Kidney (tissue), 13 donors: ENCODE measurements at regions not wholly inside any gene's neighbourhood (a gene's known extent, or its start where the extent isn't known, plus 50 kb on each side); places are given as distances from the start of the nearest gene placed in this dataset.

Source experiments
- DNase-seq, 5 donors: peaks; one replicate each; pipeline ENCODE4 v3.0.0-alpha.2; 2013 to 2020
- FAIRE-seq: peaks from 2 replicates; lab custom pipeline; 2012; peaks lifted over from hg19 to GRCh38; lab: Jason Lieb, UNC
- H3K27ac ChIP-seq, 2 donors: one replicate each; pipeline ENCODE4 v1.7.0; 2013; ENCODE audit warnings: low read depth in 2 of 2, low read length in 2 of 2, inconsistent platforms in 1 of 2
- H3K27me3 ChIP-seq: one replicate; pipeline ENCODE4 v1.7.1; 2013; ENCODE audit warnings: low read length, inconsistent platforms; ENCODE audit not compliant: control insufficient read depth, insufficient read depth
- H3K36me3 ChIP-seq, 3 donors: one replicate each; pipeline versions ENCODE4 v1.7.0 to v1.7.1; 2013; ENCODE audit warnings: low read length in 3 of 3, control low read depth in 1 of 3, inconsistent platforms in 1 of 3; ENCODE audit not compliant: insufficient read depth in 3 of 3, control insufficient read depth in 2 of 3
- H3K4me1 ChIP-seq, 3 donors: one replicate each; pipeline versions ENCODE4 v1.7.0 to v1.7.1; 2013; ENCODE audit warnings: low read length in 3 of 3, inconsistent platforms in 1 of 3, low read depth in 1 of 3; ENCODE audit not compliant: control insufficient read depth in 2 of 3, insufficient read depth in 2 of 3
- H3K4me3 ChIP-seq, 3 donors: one replicate each; pipeline versions ENCODE4 v1.7.0 to v1.8.1; 2013; ENCODE audit warnings: low read length in 3 of 3, control low read depth in 1 of 3, inconsistent platforms in 1 of 3
- H3K9ac ChIP-seq, 3 donors: one replicate each; pipeline versions ENCODE4 v1.7.0 to v1.7.1; 2013; ENCODE audit warnings: low read length in 3 of 3, control low read depth in 1 of 3, inconsistent platforms in 1 of 3
- H3K9me3 ChIP-seq, 3 donors: one replicate each; pipeline versions ENCODE4 v1.7.0 to v1.7.1; 2013; ENCODE audit warnings: low read length in 3 of 3, control low read depth in 1 of 3, inconsistent platforms in 1 of 3; ENCODE audit not compliant: control insufficient read depth in 2 of 3, insufficient read depth in 1 of 3
- intact Hi-C: fragments of 100-400 bp; cut with DNase I; formaldehyde crosslinking; loops from one replicate; pipeline ENCODE4 v1.11.1; 2022
- TF ChIP-seq, protein P1 (sequence below): IDR thresholded peaks from 3 replicates; pipeline ENCODE4 v1.5.1; 2012; ENCODE audit warnings: mild to moderate bottlenecking, moderate library complexity, borderline replicate concordance; ENCODE audit not compliant: insufficient read depth; ENCODE audit errors: extremely low read depth
- donor health status: control.
- donor health status: control.
- donor health status: control.
- donor health status: control.
- donor health status: control.
- donor health status: DM: yes; HTN: yes; CAD: no.
- donor health status: Normal renal cell carcinoma (clear cell type).

DNA sequence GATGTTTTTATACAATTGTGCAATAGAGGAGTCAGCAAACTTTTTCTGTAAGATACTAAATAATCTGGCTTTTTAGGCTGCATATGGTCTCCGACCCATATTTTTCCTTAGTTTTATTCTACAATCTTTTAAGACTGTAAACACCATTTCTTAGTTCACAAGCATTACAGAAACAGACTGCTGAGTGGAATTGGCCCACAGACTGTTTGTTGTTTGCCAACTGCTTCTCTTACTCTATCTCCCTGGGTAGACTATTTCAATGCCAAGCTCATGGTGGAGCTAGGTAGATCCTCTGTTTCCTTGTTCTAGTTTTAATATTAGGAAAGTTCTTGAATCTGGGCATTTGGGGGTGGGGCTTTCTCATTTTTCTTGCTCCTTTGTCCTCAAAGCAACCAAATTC lies 857.6 kb downstream of the TLE1 start:
- no peaks in the 10 kb centered on the region for H3K9me3 ChIP-seq
- intact Hi-C loops, result no loop called here
- H3K9ac ChIP-seq, result no peak overlapping the region
- TF ChIP-seq, protein P1, sequence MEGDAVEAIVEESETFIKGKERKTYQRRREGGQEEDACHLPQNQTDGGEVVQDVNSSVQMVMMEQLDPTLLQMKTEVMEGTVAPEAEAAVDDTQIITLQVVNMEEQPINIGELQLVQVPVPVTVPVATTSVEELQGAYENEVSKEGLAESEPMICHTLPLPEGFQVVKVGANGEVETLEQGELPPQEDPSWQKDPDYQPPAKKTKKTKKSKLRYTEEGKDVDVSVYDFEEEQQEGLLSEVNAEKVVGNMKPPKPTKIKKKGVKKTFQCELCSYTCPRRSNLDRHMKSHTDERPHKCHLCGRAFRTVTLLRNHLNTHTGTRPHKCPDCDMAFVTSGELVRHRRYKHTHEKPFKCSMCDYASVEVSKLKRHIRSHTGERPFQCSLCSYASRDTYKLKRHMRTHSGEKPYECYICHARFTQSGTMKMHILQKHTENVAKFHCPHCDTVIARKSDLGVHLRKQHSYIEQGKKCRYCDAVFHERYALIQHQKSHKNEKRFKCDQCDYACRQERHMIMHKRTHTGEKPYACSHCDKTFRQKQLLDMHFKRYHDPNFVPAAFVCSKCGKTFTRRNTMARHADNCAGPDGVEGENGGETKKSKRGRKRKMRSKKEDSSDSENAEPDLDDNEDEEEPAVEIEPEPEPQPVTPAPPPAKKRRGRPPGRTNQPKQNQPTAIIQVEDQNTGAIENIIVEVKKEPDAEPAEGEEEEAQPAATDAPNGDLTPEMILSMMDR, result no peak
- no peak for DNase-seq
- H3K4me1 ChIP-seq, result no peaks in the 10 kb centered on the region
- H3K27me3 ChIP-seq, result no peaks in the 10 kb centered on the region
- H3K4me3 ChIP-seq, result no peak overlapping the region
- FAIRE-seq, result no peak
- no peaks in the 10 kb centered on the region for H3K36me3 ChIP-seq
- H3K27ac ChIP-seq, result no peak overlapping the region

- Histone ChIP-seq H3K27me3 (no peaks in the 10 kb centered on the region), H3K4me1 (no peaks in the 10 kb centered on the region), H3K4me3 (no peak overlapping the region), H3K36me3 (no peaks in the 10 kb centered on the region), H3K9me3 (no peaks in the 10 kb centered on the region), H3K9ac (no peak overlapping the region), H3K27ac (no peak overlapping the region)
- intact Hi-C loops, result no loop called here
- DNase-seq (no peak), FAIRE-seq (no peak)
- TF ChIP-seq, protein P1, result no peak
Observed at GRCh38 chr9:80811656-80812055, 877.7 kb downstream of the TLE1 start.

- intact Hi-C loops, result no loop called here
- DNase-seq (no peak), FAIRE-seq (no peak)
- TF ChIP-seq, protein P1, result no peak
- H3K27me3 ChIP-seq, result no peaks in the 10 kb centered on the region
- no peak overlapping the region for H3K9ac ChIP-seq
- H3K4me3 ChIP-seq, result no peak overlapping the region
- H3K9me3 ChIP-seq, result no peaks in the 10 kb centered on the region
- H3K36me3 ChIP-seq, result no peaks in the 10 kb centered on the region
- H3K4me1 ChIP-seq, result no peaks in the 10 kb centered on the region
- no peak overlapping the region for H3K27ac ChIP-seq
Observed at GRCh38 chr9:80811003-80811402, 878.3 kb downstream of the TLE1 start.

DNA sequence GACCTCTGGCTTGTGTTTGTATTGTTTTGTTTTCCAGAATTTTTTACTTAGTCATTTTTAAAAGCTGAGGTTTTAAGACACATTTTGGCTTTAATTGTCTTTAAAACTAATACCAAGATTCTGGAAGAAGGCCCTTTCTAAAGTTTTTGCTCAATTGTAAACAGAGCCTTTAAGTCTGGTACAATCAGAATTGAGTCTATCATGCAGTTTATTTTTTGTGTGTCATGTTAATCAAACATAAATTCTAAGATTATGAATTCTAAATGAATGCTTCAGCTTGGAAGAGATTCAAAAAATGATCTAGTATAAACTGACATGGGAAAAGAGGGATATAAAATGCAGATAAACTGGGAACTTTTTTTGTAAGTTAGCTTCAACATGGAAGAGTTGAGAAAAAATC lies 882.7 kb downstream of the TLE1 start:
- H3K27me3 ChIP-seq, result no peaks in the 10 kb centered on the region
- H3K9me3 ChIP-seq, result no peaks in the 10 kb centered on the region
- DNase-seq, result no peak
- no peaks in the 10 kb centered on the region for H3K4me1 ChIP-seq
- H3K27ac ChIP-seq, result no peak overlapping the region
- TF ChIP-seq, protein P1, result no peak
- no peak overlapping the region for H3K4me3 ChIP-seq
- no peak for FAIRE-seq
- H3K36me3 ChIP-seq, result no peaks in the 10 kb centered on the region
- intact Hi-C loops, result no loop called here
- no peak overlapping the region for H3K9ac ChIP-seq
